HepG2 (cell line): ENCODE measurements at regions not wholly inside any gene's neighbourhood (a gene's known extent, or its start where the extent isn't known, plus 50 kb on each side); places are given as distances from the start of the nearest gene placed in this dataset.

Source experiments
- ETV6 ChIP-seq: sonication (generic); formaldehyde crosslinking; conservative IDR thresholded peaks from 2 replicates; pipeline ENCODE4 v1.4.0; 2020; ENCODE audit warnings: missing genetic modification reagents
- FOXM1 ChIP-seq: sonication (generic); formaldehyde crosslinking; IDR thresholded peaks from 2 replicates; pipeline ENCODE4 v1.5.0; 2020; ENCODE audit warnings: missing genetic modification reagents
- ZFP36L2 ChIP-seq: sonication (generic); formaldehyde crosslinking; IDR thresholded peaks from 2 replicates; pipeline ENCODE4 v1.4.0; 2020; ENCODE audit warnings: missing genetic modification reagents
- TF ChIP-seq, protein P1 (sequence below): sonication (generic); formaldehyde crosslinking; IDR thresholded peaks from 2 replicates; pipeline ENCODE4 v1.4.0; 2020; ENCODE audit warnings: low read depth, mild to moderate bottlenecking, missing genetic modification reagents
- TF ChIP-seq, protein P2 (sequence below): sonication (generic); formaldehyde crosslinking; IDR thresholded peaks from 2 replicates; pipeline ENCODE4 v1.4.0; 2020; ENCODE audit warnings: mild to moderate bottlenecking, missing genetic modification reagents
- TF ChIP-seq, protein P3 (sequence below): sonication (generic); formaldehyde crosslinking; IDR thresholded peaks from 2 replicates; pipeline ENCODE4 v1.4.0; 2020; ENCODE audit warnings: mild to moderate bottlenecking, missing genetic modification reagents, borderline replicate concordance

DNA sequence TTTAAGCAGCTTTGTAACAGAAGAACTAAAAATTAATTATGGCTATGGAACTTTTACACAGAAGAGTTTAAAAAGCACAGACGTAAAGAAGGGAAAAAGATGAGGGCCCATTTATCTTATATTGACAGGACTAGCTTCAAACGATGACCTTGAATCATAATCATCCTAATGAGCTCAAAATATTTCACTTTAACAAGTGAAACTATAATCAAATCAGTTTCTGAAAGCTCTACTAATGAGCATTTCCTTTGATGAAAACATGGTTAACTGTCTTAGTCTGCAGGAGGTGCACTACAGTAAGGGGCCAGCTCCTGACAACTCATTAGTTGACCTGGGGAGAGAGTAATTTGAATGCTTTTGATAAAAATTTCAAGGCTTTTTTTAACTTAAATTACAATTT, 228.0 kb upstream of the DEFB112 start:
- TF ChIP-seq FOXM1 (CRISPR knock-in tag) (no peak), ETV6 (CRISPR knock-in tag) (no peak), ZFP36L2 (no peak)
- TF ChIP-seq, protein P1, sequence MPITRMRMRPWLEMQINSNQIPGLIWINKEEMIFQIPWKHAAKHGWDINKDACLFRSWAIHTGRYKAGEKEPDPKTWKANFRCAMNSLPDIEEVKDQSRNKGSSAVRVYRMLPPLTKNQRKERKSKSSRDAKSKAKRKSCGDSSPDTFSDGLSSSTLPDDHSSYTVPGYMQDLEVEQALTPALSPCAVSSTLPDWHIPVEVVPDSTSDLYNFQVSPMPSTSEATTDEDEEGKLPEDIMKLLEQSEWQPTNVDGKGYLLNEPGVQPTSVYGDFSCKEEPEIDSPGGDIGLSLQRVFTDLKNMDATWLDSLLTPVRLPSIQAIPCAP (CRISPR knock-in tag), result no peak
- TF ChIP-seq, protein P2, sequence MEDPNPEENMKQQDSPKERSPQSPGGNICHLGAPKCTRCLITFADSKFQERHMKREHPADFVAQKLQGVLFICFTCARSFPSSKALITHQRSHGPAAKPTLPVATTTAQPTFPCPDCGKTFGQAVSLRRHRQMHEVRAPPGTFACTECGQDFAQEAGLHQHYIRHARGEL (CRISPR knock-in tag), result no peak
- TF ChIP-seq, protein P3, sequence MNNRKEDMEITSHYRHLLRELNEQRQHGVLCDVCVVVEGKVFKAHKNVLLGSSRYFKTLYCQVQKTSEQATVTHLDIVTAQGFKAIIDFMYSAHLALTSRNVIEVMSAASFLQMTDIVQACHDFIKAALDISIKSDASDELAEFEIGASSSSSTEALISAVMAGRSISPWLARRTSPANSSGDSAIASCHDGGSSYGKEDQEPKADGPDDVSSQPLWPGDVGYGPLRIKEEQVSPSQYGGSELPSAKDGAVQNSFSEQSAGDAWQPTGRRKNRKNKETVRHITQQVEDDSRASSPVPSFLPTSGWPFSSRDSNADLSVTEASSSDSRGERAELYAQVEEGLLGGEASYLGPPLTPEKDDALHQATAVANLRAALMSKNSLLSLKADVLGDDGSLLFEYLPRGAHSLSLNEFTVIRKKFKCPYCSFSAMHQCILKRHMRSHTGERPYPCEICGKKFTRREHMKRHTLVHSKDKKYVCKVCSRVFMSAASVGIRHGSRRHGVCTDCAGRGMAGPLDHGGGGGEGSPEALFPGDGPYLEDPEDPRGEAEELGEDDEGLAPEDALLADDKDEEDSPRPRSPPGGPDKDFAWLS (CRISPR knock-in tag), result no peak
